ENCODE measurements at regions not wholly inside any gene's neighbourhood (a gene's known extent, or its start where the extent isn't known, plus 50 kb on each side); places are given as distances from the start of the nearest gene placed in this dataset.

DNA sequence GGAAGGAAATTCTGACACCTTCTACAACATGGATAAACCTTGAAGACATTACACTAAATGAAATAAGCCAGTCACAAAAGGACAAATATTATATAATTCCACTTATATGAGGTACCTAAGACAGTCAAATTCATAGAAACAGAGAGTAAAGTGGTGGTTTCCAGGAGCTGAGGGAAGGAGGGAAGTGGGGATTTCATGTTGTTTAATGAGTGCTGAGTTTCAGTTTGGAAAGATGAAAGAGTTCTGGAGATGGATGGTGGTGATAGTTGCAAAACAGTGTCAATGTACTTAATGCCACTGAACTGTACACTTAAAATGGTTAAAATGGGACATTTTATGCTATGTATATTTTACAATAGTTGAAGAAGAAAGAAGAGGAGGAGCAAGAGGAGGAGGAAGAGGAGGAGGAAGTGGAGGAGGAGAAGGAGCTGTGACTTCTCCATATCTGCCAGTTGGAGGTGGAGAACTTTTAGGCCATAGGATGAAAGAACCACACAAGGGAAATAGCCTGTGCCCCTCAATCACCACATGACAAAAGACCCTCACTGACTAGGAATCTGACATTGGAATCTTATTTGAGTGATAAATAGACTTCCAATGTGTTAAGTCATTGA, 55.3 kb upstream of the LGALSL start:
- H3K9me3 ChIP-seq (ENCODE audit: low read depth, low read length) = no peaks in the 10 kb centered on the region
- no peak overlapping the region for H3K9ac ChIP-seq (ENCODE audit: insufficient read length)
- TF ChIP-seq POLR2AphosphoS5 (IDR thresholded peaks at IDR 0.05; ENCODE audit: borderline replicate concordance, low read depth, low read length) (no peak), EZH2 (IDR thresholded peaks at IDR 0.05) (no peak), FOXP2 (optimal IDR thresholded peaks at IDR 0.05; ENCODE audit: control extremely low read depth, extremely low read length, insufficient read depth) (no peak)
- no peak for DNase-seq (ENCODE audit: low read depth, low spot score)
- H3K4me3 ChIP-seq = no peak overlapping the region
- no peak overlapping the region for H3K27ac ChIP-seq
- no peaks in the 10 kb centered on the region for H3K36me3 ChIP-seq (ENCODE audit: insufficient read depth, low read length)

DNA sequence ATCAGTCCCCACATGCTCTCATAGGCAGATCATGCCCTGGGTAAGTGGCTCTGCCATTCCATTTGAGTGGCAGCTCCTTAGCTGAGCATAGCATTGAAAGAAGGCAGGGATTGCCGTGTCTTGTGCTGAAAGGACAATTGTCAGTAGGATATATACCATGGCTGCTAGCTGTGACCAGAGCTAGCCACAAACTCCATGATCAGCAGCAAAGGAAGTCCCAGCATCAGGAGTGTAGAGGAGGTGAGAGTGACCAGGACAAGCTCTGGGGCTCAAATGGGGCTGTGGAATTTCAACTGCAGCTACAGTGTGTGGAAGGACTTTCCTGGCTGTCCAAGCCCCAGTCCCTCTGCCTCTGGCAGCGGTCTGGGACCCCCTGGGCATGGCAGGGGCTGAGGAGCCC, 54.4 kb upstream of the LGALSL start:
- no peak overlapping the region for H3K4me3 ChIP-seq
- no peak for DNase-seq (ENCODE audit: low read depth, low spot score)
- H3K9ac ChIP-seq (ENCODE audit: insufficient read length) = no peak overlapping the region
- H3K27ac ChIP-seq = no peak overlapping the region
- H3K9me3 ChIP-seq (ENCODE audit: low read depth, low read length) = no peaks in the 10 kb centered on the region
- no peak for TF ChIP-seq FOXP2 (optimal IDR thresholded peaks at IDR 0.05; ENCODE audit: control extremely low read depth, extremely low read length, insufficient read depth)
- no peak for TF ChIP-seq EZH2 (IDR thresholded peaks at IDR 0.05)
- TF ChIP-seq POLR2AphosphoS5 (IDR thresholded peaks at IDR 0.05; ENCODE audit: borderline replicate concordance, low read depth, low read length) = no peak
- no peaks in the 10 kb centered on the region for H3K36me3 ChIP-seq (ENCODE audit: insufficient read depth, low read length)

- Histone ChIP-seq H3K36me3 (ENCODE audit: insufficient read depth, low read length) (no peaks in the 10 kb centered on the region), H3K4me3 (no peak overlapping the region), H3K27ac (no peak overlapping the region), H3K9me3 (ENCODE audit: low read depth, low read length) (no peaks in the 10 kb centered on the region), H3K9ac (ENCODE audit: insufficient read length) (no peak overlapping the region)
- no peak for TF ChIP-seq FOXP2 (optimal IDR thresholded peaks at IDR 0.05; ENCODE audit: control extremely low read depth, extremely low read length, insufficient read depth)
- TF ChIP-seq POLR2AphosphoS5 (IDR thresholded peaks at IDR 0.05; ENCODE audit: borderline replicate concordance, low read depth, low read length) = no peak
- TF ChIP-seq EZH2 (IDR thresholded peaks at IDR 0.05) = no peak
- no peak for DNase-seq (ENCODE audit: low read depth, low spot score)
These were observed 53.7 kb upstream of the LGALSL start for GRCh38 chr2:64400105-64400728.

DNA sequence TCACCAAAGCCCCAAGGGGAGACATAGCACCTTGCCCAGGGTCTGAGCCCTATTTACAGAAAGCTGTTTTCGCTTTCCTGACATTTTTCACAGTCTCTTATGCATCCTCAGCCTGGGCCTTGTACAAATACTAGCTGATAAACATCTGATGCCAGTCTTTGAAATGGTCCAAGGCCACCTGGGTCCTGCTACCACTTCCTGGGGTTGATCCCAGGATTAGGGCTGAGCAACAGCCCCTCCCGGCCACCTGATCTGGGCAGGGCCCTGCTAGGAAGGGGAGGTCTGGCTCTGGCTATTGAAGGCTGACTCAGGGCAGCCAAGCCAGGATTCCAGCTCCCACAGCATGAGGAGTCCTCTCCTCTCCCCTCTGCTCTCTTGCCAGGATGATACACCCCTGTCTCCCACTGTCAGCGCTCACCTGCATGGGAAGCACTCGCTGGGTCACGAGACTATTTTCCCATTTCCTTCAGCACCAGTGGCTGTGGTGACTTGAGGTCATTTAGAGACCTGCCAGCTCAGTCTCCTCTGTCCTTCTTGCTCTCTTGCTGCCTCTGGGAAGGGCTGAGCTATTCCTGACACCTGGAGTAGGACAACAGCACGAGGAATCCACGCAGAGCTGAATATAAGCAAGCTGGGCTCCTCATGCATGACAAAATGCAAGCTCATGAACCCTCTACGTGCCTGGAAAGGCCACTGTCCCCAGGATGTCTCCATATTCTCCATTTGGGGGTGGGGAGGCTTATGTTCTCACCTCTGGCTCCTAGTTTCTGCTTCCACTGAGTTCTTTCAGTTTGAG, 53.0 kb upstream of the LGALSL start:
- no peak for DNase-seq (ENCODE audit: low read depth, low spot score)
- Histone ChIP-seq H3K9ac (ENCODE audit: insufficient read length) (no peak overlapping the region), H3K9me3 (ENCODE audit: low read depth, low read length) (no peaks in the 10 kb centered on the region), H3K27ac (no peak overlapping the region), H3K36me3 (ENCODE audit: insufficient read depth, low read length) (no peaks in the 10 kb centered on the region), H3K4me3 (no peak overlapping the region)
- no peak for TF ChIP-seq FOXP2 (optimal IDR thresholded peaks at IDR 0.05; ENCODE audit: control extremely low read depth, extremely low read length, insufficient read depth)
- no peak for TF ChIP-seq EZH2 (IDR thresholded peaks at IDR 0.05)
- TF ChIP-seq POLR2AphosphoS5 (IDR thresholded peaks at IDR 0.05; ENCODE audit: borderline replicate concordance, low read depth, low read length) = no peak

DNA sequence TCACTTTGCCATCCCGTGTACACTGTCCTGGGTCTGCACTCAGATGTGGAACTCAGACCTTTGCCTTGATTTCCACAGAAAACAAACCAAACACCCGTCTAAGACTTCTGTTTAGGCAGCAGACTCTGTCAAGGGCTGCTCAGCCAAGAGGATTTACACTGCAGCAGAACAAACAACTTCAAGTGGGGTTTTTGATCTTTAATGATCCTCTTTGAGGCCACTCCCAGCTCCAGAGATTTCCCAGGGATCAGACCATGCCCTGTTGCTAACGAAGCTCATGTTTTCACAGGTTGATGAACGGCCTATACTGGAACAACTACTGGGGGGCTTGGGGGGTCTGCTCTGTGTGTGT, 52.5 kb upstream of the LGALSL start:
- H3K4me3 ChIP-seq = no peak overlapping the region
- no peak overlapping the region for H3K27ac ChIP-seq
- H3K9me3 ChIP-seq (ENCODE audit: low read depth, low read length) = no peaks in the 10 kb centered on the region
- H3K9ac ChIP-seq (ENCODE audit: insufficient read length) = no peak overlapping the region
- TF ChIP-seq FOXP2 (optimal IDR thresholded peaks at IDR 0.05; ENCODE audit: control extremely low read depth, extremely low read length, insufficient read depth) (no peak), POLR2AphosphoS5 (IDR thresholded peaks at IDR 0.05; ENCODE audit: borderline replicate concordance, low read depth, low read length) (no peak), EZH2 (IDR thresholded peaks at IDR 0.05) (no peak)
- H3K36me3 ChIP-seq (ENCODE audit: insufficient read depth, low read length) = no peaks in the 10 kb centered on the region
- DNase-seq (ENCODE audit: low read depth, low spot score) = no peak

GRCh38 chr2:64402876-64403275, 51.1 kb upstream of the LGALSL start:
- TF ChIP-seq POLR2AphosphoS5 (IDR thresholded peaks at IDR 0.05; ENCODE audit: borderline replicate concordance, low read depth, low read length) (no peak), FOXP2 (optimal IDR thresholded peaks at IDR 0.05; ENCODE audit: control extremely low read depth, extremely low read length, insufficient read depth) (no peak), EZH2 (IDR thresholded peaks at IDR 0.05) (no peak)
- no peak for DNase-seq (ENCODE audit: low read depth, low spot score)
- H3K27ac ChIP-seq = no peak overlapping the region
- no peaks in the 10 kb centered on the region for H3K9me3 ChIP-seq (ENCODE audit: low read depth, low read length)
- no peak overlapping the region for H3K4me3 ChIP-seq
- H3K36me3 ChIP-seq (ENCODE audit: insufficient read depth, low read length) = no peaks in the 10 kb centered on the region
- no peak overlapping the region for H3K9ac ChIP-seq (ENCODE audit: insufficient read length)

DNA sequence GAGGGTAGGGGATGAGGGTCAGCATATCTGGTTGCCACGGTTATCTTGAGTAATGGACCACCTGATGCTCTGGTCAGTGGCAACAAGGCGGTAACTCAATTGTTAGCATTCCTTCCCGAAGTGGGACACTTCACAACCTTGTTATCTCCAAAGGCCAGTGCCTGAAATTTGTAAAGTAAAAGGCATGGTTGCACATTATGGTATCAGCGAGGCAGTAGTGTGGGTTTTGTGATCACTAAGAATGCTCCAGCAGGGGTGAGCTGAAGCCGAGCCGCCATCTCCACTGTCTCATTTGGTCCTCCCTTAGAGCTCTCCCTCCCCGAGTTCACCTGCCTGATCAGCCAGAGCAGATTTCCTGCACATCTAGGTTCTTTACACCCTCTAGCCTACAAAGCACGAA, 50.5 kb upstream of the LGALSL start:
- Histone ChIP-seq H3K4me3 (no peak overlapping the region), H3K27ac (no peak overlapping the region), H3K36me3 (ENCODE audit: insufficient read depth, low read length) (no peaks in the 10 kb centered on the region), H3K9ac (ENCODE audit: insufficient read length) (no peak overlapping the region), H3K9me3 (ENCODE audit: low read depth, low read length) (no peaks in the 10 kb centered on the region)
- DNase-seq (ENCODE audit: low read depth, low spot score) = no peak
- TF ChIP-seq EZH2 (IDR thresholded peaks at IDR 0.05) (no peak), FOXP2 (optimal IDR thresholded peaks at IDR 0.05; ENCODE audit: control extremely low read depth, extremely low read length, insufficient read depth) (no peak), POLR2AphosphoS5 (IDR thresholded peaks at IDR 0.05; ENCODE audit: borderline replicate concordance, low read depth, low read length) (no peak)

- DNase-seq (ENCODE audit: low read depth, low spot score) = no peak
- no peak overlapping the region for H3K27ac ChIP-seq
- no peaks in the 10 kb centered on the region for H3K9me3 ChIP-seq (ENCODE audit: low read depth, low read length)
- H3K4me3 ChIP-seq = no peak overlapping the region
- H3K9ac ChIP-seq (ENCODE audit: insufficient read length) = no peak overlapping the region
- no peak for TF ChIP-seq POLR2AphosphoS5 (IDR thresholded peaks at IDR 0.05; ENCODE audit: borderline replicate concordance, low read depth, low read length)
- TF ChIP-seq EZH2 (IDR thresholded peaks at IDR 0.05) = no peak
- TF ChIP-seq FOXP2 (optimal IDR thresholded peaks at IDR 0.05; ENCODE audit: control extremely low read depth, extremely low read length, insufficient read depth) = no peak
- no peaks in the 10 kb centered on the region for H3K36me3 ChIP-seq (ENCODE audit: insufficient read depth, low read length)
These were observed 49.8 kb upstream of the LGALSL start for GRCh38 chr2:64404002-64404731.
